OCI-LY7 (cell line): ENCODE measurements at regions not wholly inside any gene's neighbourhood (a gene's known extent, or its start where the extent isn't known, plus 50 kb on each side); places are given as distances from the start of the nearest gene placed in this dataset.

Experiments used
- EZH2phosphoT487 ChIP-seq: fragments of 200-600 bp; sonication (generic); IDR thresholded peaks from 2 replicates; pipeline ENCODE4 v1.6.1; 2018; ENCODE audit warnings: low read depth, borderline replicate concordance, mild to moderate bottlenecking, mixed run types, antibody characterized with exemption, low read length, moderate library complexity, mixed read lengths
- TF ChIP-seq, protein P1 (sequence below): fragments of 200-600 bp; sonication (generic); conservative IDR thresholded peaks from 2 replicates; pipeline ENCODE4 v1.5.1; 2014; ENCODE audit warnings: mild to moderate bottlenecking, antibody characterized with exemption, low read length, moderate library complexity, mixed read lengths

DNA sequence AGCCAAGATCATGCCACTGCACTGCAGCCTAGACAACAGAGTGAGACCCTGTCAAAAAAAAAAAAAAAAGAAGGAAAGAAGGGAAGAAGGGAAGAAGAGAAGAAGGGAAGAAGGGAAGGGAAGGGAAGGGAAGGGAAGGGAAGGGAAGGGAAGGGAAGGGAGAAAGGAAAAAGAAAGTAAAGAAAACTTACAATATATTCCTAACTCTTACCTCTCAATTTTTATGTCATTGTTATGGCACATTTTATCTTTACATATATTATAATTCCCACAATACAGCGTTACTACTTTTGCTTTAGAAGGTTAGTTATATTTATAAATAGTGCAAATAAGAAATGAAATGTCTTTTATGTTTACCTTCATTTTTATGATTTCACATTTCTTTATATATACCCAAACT, 358.7 kb downstream of the HHIPL2 start:
- TF ChIP-seq, protein P1, sequence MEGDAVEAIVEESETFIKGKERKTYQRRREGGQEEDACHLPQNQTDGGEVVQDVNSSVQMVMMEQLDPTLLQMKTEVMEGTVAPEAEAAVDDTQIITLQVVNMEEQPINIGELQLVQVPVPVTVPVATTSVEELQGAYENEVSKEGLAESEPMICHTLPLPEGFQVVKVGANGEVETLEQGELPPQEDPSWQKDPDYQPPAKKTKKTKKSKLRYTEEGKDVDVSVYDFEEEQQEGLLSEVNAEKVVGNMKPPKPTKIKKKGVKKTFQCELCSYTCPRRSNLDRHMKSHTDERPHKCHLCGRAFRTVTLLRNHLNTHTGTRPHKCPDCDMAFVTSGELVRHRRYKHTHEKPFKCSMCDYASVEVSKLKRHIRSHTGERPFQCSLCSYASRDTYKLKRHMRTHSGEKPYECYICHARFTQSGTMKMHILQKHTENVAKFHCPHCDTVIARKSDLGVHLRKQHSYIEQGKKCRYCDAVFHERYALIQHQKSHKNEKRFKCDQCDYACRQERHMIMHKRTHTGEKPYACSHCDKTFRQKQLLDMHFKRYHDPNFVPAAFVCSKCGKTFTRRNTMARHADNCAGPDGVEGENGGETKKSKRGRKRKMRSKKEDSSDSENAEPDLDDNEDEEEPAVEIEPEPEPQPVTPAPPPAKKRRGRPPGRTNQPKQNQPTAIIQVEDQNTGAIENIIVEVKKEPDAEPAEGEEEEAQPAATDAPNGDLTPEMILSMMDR = no peak
- no peak for TF ChIP-seq EZH2phosphoT487
